ENCODE measurements at regions not wholly inside any gene's neighbourhood (a gene's known extent, or its start where the extent isn't known, plus 50 kb on each side); places are given as distances from the start of the nearest gene placed in this dataset.

- TF ChIP-seq, protein P1, sequence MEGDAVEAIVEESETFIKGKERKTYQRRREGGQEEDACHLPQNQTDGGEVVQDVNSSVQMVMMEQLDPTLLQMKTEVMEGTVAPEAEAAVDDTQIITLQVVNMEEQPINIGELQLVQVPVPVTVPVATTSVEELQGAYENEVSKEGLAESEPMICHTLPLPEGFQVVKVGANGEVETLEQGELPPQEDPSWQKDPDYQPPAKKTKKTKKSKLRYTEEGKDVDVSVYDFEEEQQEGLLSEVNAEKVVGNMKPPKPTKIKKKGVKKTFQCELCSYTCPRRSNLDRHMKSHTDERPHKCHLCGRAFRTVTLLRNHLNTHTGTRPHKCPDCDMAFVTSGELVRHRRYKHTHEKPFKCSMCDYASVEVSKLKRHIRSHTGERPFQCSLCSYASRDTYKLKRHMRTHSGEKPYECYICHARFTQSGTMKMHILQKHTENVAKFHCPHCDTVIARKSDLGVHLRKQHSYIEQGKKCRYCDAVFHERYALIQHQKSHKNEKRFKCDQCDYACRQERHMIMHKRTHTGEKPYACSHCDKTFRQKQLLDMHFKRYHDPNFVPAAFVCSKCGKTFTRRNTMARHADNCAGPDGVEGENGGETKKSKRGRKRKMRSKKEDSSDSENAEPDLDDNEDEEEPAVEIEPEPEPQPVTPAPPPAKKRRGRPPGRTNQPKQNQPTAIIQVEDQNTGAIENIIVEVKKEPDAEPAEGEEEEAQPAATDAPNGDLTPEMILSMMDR (IDR thresholded peaks at IDR 0.05; ENCODE audit: extremely low read depth in 1 of 2, insufficient read depth in 1 of 2, low read depth in 1 of 2, low read length in 2 of 2), result no peak
- TF ChIP-seq POLR2A (IDR thresholded peaks at IDR 0.05; ENCODE audit: low read depth, low read length), result no peak
- no peak for TF ChIP-seq POLR2AphosphoS5 (IDR thresholded peaks at IDR 0.05; ENCODE audit: insufficient read depth, low read depth, low read length)
- no peak for TF ChIP-seq JUN (IDR thresholded peaks at IDR 0.05; ENCODE audit: borderline replicate concordance, insufficient read depth, insufficient read length, low read depth)
- no peak for TF ChIP-seq MYC (IDR thresholded peaks at IDR 0.05; ENCODE audit: low read depth, low read length)
- no peak for TF ChIP-seq EZH2 (IDR thresholded peaks at IDR 0.05; ENCODE audit: borderline replicate concordance, low read depth, low read length, severe bottlenecking)
- no peak for TF ChIP-seq MAX (IDR thresholded peaks at IDR 0.05; ENCODE audit: insufficient read depth, insufficient read length)
- TF ChIP-seq GATA2 (IDR thresholded peaks at IDR 0.05; ENCODE audit: insufficient read depth, insufficient read length, low read depth, low read length), result no peak
- TF ChIP-seq FOS (IDR thresholded peaks at IDR 0.05; ENCODE audit: borderline replicate concordance, insufficient read depth, low read length), result no peak
These were observed 136.0 kb upstream of the SPOPL start for GRCh38 chr2:138365581-138365980.

All from endothelial cell of umbilical vein (primary cell).